CD14-positive monocyte (primary cell): ENCODE measurements at regions not wholly inside any gene's neighbourhood (a gene's known extent, or its start where the extent isn't known, plus 50 kb on each side); places are given as distances from the start of the nearest gene placed in this dataset.

Experiments used
- DNase-seq, 3 donors: peaks; one replicate each; pipeline ENCODE4 v3.0.0-alpha.2; 2011 to 2022
- H2AFZ ChIP-seq: 2 replicates; pipeline ENCODE4 v1.6.0; 2012; ENCODE audit warnings: mild to moderate bottlenecking, low read depth, low read length, inconsistent platforms; ENCODE audit not compliant: insufficient read depth, poor library complexity, severe bottlenecking
- H3K27ac ChIP-seq, 2 donors: 1 replicate in 1 of 2; 2 replicates in 1 of 2; pipeline ENCODE4 v1.5.1; 2012 to 2013; ENCODE audit warnings: low read length in 2 of 2, control low read depth in 1 of 2, inconsistent platforms in 1 of 2, low read depth in 1 of 2, mild to moderate bottlenecking in 1 of 2
- H3K27me3 ChIP-seq, 2 donors: one replicate each; pipeline versions ENCODE4 v1.6.0 to v1.6.1; 2011 to 2013; ENCODE audit warnings: low read length in 2 of 2; ENCODE audit not compliant: control insufficient read depth in 2 of 2, insufficient read depth in 2 of 2
- H3K36me3 ChIP-seq, 2 donors: replicated peaks in 1 of 2; 1 replicate in 1 of 2; 2 replicates in 1 of 2; pipeline versions ENCODE4 v1.5.1 to v1.6.1; 2012 to 2013; ENCODE audit warnings: low read length in 2 of 2, control low read depth in 1 of 2, inconsistent platforms in 1 of 2, mild to moderate bottlenecking in 1 of 2; ENCODE audit not compliant: insufficient read depth in 2 of 2, control insufficient read depth in 1 of 2
- H3K4me1 ChIP-seq, 2 donors: 1 replicate in 1 of 2; 2 replicates in 1 of 2; pipeline versions ENCODE4 v1.5.1 to v1.6.1; 2012 to 2013; ENCODE audit warnings: low read length in 2 of 2, control low read depth in 1 of 2, inconsistent platforms in 1 of 2, mild to moderate bottlenecking in 1 of 2, moderate library complexity in 1 of 2; ENCODE audit not compliant: insufficient read depth in 2 of 2, control insufficient read depth in 1 of 2
- H3K4me2 ChIP-seq: replicated peaks from 2 replicates; pipeline ENCODE3; 2012; ENCODE audit warnings: low read length, moderate library complexity, mild to moderate bottlenecking; ENCODE audit not compliant: poor library complexity, severe bottlenecking; ENCODE audit errors: extremely low read depth
- H3K4me3 ChIP-seq, 3 experiments: fragments of 200-600 bp in 1 of 3; sonication (generic) in 1 of 3; replicated peaks in 1 of 3; 1 replicate in 2 of 3; 2 replicates in 1 of 3; pipeline ENCODE4 v1.5.1; 2011 to 2013; ENCODE audit warnings: low read length in 3 of 3, mild to moderate bottlenecking in 3 of 3, control low read depth in 2 of 3, low read depth in 2 of 3, inconsistent platforms in 1 of 3, moderate library complexity in 1 of 3
- H3K79me2 ChIP-seq: 2 replicates; pipeline ENCODE4 v1.6.0; 2012; ENCODE audit warnings: mild to moderate bottlenecking, control low read depth, inconsistent platforms, low read length, moderate library complexity; ENCODE audit not compliant: insufficient read depth
- H3K9ac ChIP-seq: 2 replicates; pipeline ENCODE4 v1.6.0; 2017; ENCODE audit warnings: low read length, mild to moderate bottlenecking; ENCODE audit not compliant: insufficient read depth, poor library complexity, severe bottlenecking
- H3K9me3 ChIP-seq, 2 donors: replicated peaks in 1 of 2; 1 replicate in 1 of 2; 2 replicates in 1 of 2; pipeline versions ENCODE4 v1.5.1 to v1.6.1; 2012 to 2013; ENCODE audit warnings: low read length in 2 of 2, control low read depth in 1 of 2; ENCODE audit not compliant: control insufficient read depth in 1 of 2, insufficient read depth in 1 of 2
- H4K20me1 ChIP-seq: 2 replicates; pipeline ENCODE4 v1.6.0; 2012; ENCODE audit warnings: mild to moderate bottlenecking, low read length, control low read depth, moderate library complexity; ENCODE audit not compliant: insufficient read depth
- H3K27ac Mint-ChIP-seq, 7 donors: one replicate each; pipeline ENCODE4 v1.8.0; 2020; ENCODE audit warnings: mild to moderate bottlenecking in 7 of 7, mixed read lengths in 7 of 7, moderate library complexity in 6 of 7, inconsistent platforms in 2 of 7
- H3K27me3 Mint-ChIP-seq, 3 donors: one replicate each; pipeline ENCODE4 v1.8.0; 2021 to 2022; ENCODE audit warnings: low read depth in 3 of 3, mild to moderate bottlenecking in 3 of 3, mixed read lengths in 3 of 3, moderate library complexity in 3 of 3, inconsistent platforms in 1 of 3
- H3K36me3 Mint-ChIP-seq, 2 donors: one replicate each; pipeline ENCODE4 v1.8.0; 2020; ENCODE audit warnings: mixed read lengths in 2 of 2, inconsistent platforms in 1 of 2, mild to moderate bottlenecking in 1 of 2
- H3K4me1 Mint-ChIP-seq: one replicate; pipeline ENCODE4 v1.8.0; 2020; ENCODE audit warnings: mild to moderate bottlenecking, mixed read lengths
- H3K4me3 Mint-ChIP-seq, 2 donors: one replicate each; pipeline ENCODE4 v1.8.0; 2020; ENCODE audit warnings: mild to moderate bottlenecking in 2 of 2, mixed read lengths in 2 of 2, moderate library complexity in 1 of 2
- H3K9me3 Mint-ChIP-seq, 7 donors: one replicate each; pipeline ENCODE4 v1.8.0; 2020 to 2022; ENCODE audit warnings: mixed read lengths in 7 of 7, mild to moderate bottlenecking in 6 of 7, moderate library complexity in 6 of 7, inconsistent platforms in 2 of 7
- WGBS: methylation state at CpG from one replicate; pipeline ENCODE4 v1.1.5; 2013; ENCODE audit warnings: missing lambda C conversion rate; ENCODE audit not compliant: insufficient coverage; 5-methylcytosine and 5-hydroxymethylcytosine counted together
- intact Hi-C, 2 donors: fragments of 100-400 bp; cut with micrococcal nuclease; formaldehyde crosslinking; loops; one replicate each; pipeline versions ENCODE4 v1.15.0 to v1.15.1; 2023
- TF ChIP-seq, protein P1 (sequence below): fragments of 200-600 bp; IDR thresholded peaks from one replicate; pipeline ENCODE4 v1.8.0; 2022; ENCODE audit warnings: antibody characterized with exemption, mild to moderate bottlenecking

DNA sequence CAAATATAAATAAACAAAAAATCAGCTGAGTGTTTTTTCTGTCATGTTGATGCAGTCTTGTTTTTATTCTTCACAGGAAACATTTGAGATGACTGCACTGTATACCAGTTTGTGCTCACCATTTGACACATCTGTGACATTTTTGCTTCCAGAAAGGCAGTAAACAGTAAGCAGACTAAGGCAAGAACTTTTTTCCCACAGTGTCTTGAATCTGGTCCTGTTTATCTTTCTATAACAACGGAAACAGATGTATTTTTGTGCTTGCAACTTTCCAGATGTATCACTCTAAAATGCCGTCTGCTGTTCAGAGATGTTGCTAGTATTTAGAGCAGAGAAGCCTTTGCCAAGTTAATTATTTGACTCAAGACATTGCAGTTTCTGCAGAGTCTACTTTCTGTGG, 105.5 kb downstream of the ZC3H11B start:
- Mint-ChIP-seq H3K36me3 (no peaks in the 10 kb centered on the region), H3K9me3 (peaks cover 0 to 4% (median 0%) of the 10 kb centered on the region in 7 donors), H3K4me1 (no peaks in the 10 kb centered on the region), H3K27me3 (peaks cover 0 to 6% (median 2%) of the 10 kb centered on the region in 3 donors), H3K27ac (no peak overlapping the region), H3K4me3 (no peak overlapping the region)
- intact Hi-C loops, result no loop called here
- Histone ChIP-seq H3K36me3 (no peaks in the 10 kb centered on the region), H3K9ac (no peak overlapping the region), H3K4me2 (no peak overlapping the region), H3K4me1 (no peaks in the 10 kb centered on the region), H4K20me1 (no peaks in the 10 kb centered on the region), H3K4me3 (no peak overlapping the region), H3K79me2 (no peaks in the 10 kb centered on the region), H2AFZ (no peak overlapping the region), H3K27ac (no peak overlapping the region), H3K9me3 (no peaks in the 10 kb centered on the region), H3K27me3 (no peaks in the 10 kb centered on the region)
- DNase-seq, result no peak
- no CpG with 5 or more reads among the region's 2 CpGs for WGBS
- TF ChIP-seq, protein P1, sequence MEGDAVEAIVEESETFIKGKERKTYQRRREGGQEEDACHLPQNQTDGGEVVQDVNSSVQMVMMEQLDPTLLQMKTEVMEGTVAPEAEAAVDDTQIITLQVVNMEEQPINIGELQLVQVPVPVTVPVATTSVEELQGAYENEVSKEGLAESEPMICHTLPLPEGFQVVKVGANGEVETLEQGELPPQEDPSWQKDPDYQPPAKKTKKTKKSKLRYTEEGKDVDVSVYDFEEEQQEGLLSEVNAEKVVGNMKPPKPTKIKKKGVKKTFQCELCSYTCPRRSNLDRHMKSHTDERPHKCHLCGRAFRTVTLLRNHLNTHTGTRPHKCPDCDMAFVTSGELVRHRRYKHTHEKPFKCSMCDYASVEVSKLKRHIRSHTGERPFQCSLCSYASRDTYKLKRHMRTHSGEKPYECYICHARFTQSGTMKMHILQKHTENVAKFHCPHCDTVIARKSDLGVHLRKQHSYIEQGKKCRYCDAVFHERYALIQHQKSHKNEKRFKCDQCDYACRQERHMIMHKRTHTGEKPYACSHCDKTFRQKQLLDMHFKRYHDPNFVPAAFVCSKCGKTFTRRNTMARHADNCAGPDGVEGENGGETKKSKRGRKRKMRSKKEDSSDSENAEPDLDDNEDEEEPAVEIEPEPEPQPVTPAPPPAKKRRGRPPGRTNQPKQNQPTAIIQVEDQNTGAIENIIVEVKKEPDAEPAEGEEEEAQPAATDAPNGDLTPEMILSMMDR, result no peak

- no peak overlapping the region for H3K4me3 ChIP-seq
- TF ChIP-seq, protein P1, result no peak
- intact Hi-C loops, result no loop called here
- peaks cover 0 to 6% (median 2%) of the 10 kb centered on the region in 3 donors for H3K27me3 Mint-ChIP-seq
- H3K9ac ChIP-seq, result no peak overlapping the region
- no peaks in the 10 kb centered on the region for H3K9me3 ChIP-seq
- no peak overlapping the region for H3K27ac ChIP-seq
- H3K36me3 ChIP-seq, result no peaks in the 10 kb centered on the region
- H3K4me1 Mint-ChIP-seq, result no peaks in the 10 kb centered on the region
- H3K36me3 Mint-ChIP-seq, result no peaks in the 10 kb centered on the region
- no peaks in the 10 kb centered on the region for H4K20me1 ChIP-seq
- WGBS, result 100% methylated on average over 1 of the region's 1 CpG
- no peak for DNase-seq
- no peaks in the 10 kb centered on the region for H3K79me2 ChIP-seq
- peaks cover 0 to 4% (median 0%) of the 10 kb centered on the region in 7 donors for H3K9me3 Mint-ChIP-seq
- H3K4me1 ChIP-seq, result no peaks in the 10 kb centered on the region
- no peak overlapping the region for H3K4me2 ChIP-seq
- no peak overlapping the region for H3K4me3 Mint-ChIP-seq
- no peaks in the 10 kb centered on the region for H3K27me3 ChIP-seq
- H2AFZ ChIP-seq, result no peak overlapping the region
- H3K27ac Mint-ChIP-seq, result no peak overlapping the region
These were observed 106.0 kb downstream of the ZC3H11B start for GRCh38 chr1:219506936-219507335.
